Adrenal gland (tissue), 9 donors: ENCODE measurements at regions not wholly inside any gene's neighbourhood (a gene's known extent, or its start where the extent isn't known, plus 50 kb on each side); places are given as distances from the start of the nearest gene placed in this dataset.
"Not testable (repeated sequence)": the region's sequence is repeated elsewhere in the genome, so short reads cannot be mapped to it uniquely, and the experiment has no call there.

ENCODE experiments used
- DNase-seq, 7 donors: peaks; one replicate each; pipeline ENCODE4 v3.0.0-alpha.2; 2019 to 2020
- H3K27ac ChIP-seq, 5 donors: fragments of 200-600 bp; sonication (generic) in 4 of 5; 1 replicate in 3 of 5; 2 replicates in 2 of 5; pipeline versions ENCODE4 v1.5.1 to v1.8.0; 2016 to 2020; ENCODE audit warnings: mild to moderate bottlenecking in 1 of 5
- H3K27me3 ChIP-seq: fragments of 200-600 bp; 2 replicates; pipeline ENCODE4 v1.8.0; 2021
- H3K36me3 ChIP-seq, 2 donors: fragments of 200-600 bp; replicated peaks in 1 of 2; 1 replicate in 1 of 2; 2 replicates in 1 of 2; pipeline versions ENCODE4 v1.5.1 to v1.8.0; 2018 to 2022
- H3K4me1 ChIP-seq, 2 donors: fragments of 200-600 bp; replicated peaks in 1 of 2; 1 replicate in 1 of 2; 2 replicates in 1 of 2; pipeline versions ENCODE4 v1.5.1 to v1.8.0; 2018 to 2021
- H3K4me3 ChIP-seq, 4 donors: fragments of 200-600 bp; sonication (generic) in 3 of 4; one replicate each; pipeline ENCODE4 v1.5.1; 2016 to 2018
- H3K9me3 ChIP-seq, 3 donors: fragments of 200-600 bp; sonication (generic) in 1 of 3; replicated peaks in 1 of 3; 1 replicate in 2 of 3; 2 replicates in 1 of 3; pipeline versions ENCODE4 v1.5.1 to v1.8.0; 2016 to 2021
- POLR2A ChIP-seq, 2 donors: fragments of 450-650 bp; IDR thresholded peaks; one replicate each; pipeline ENCODE4 v1.6.1; 2017; ENCODE audit warnings: antibody characterized with exemption in 2 of 2, mild to moderate bottlenecking in 2 of 2, moderate library complexity in 1 of 2
- WGBS, 4 donors: extraction: QIAGEN DNeasy Blood & Tissue Kit in 2 of 4; methylation state at CpG; one replicate each; pipeline versions ENCODE4 v1.1.5 to v1.1.7; 2013 to 2017; 5-methylcytosine and 5-hydroxymethylcytosine counted together
- intact Hi-C, 2 donors: fragments of 100-400 bp; cut with DNase I; formaldehyde crosslinking; loops; one replicate each; pipeline versions ENCODE4 v1.14.1 to v1.15.0; 2022 to 2023
- TF ChIP-seq, protein P1 (sequence below), 6 experiments: fragments of 450-650 bp in 4 of 6; fragments of 200-600 bp in 2 of 6; sonication (generic) in 1 of 6; IDR thresholded peaks; 1 replicate in 5 of 6; 2 replicates in 1 of 6; pipeline versions ENCODE4 v1.5.1 to v1.8.0; 2016 to 2021; ENCODE audit warnings: antibody characterized with exemption in 6 of 6, mild to moderate bottlenecking in 2 of 6, moderate library complexity in 1 of 6
- donor health status: healthy with polysubstance abuse.
- donor health status: Bipolar disorder and iron deficiency.
- donor health status: DM: yes; HTN: yes; CAD: no.
- donor health status: DM: no; HTN: no; CAD: no.
- donor health status: DM: no; HTN: no; CAD: no.

GRCh38 chr21:21897275-21897883 lies 899.2 kb downstream of the NCAM2 start:
- TF ChIP-seq, protein P1, sequence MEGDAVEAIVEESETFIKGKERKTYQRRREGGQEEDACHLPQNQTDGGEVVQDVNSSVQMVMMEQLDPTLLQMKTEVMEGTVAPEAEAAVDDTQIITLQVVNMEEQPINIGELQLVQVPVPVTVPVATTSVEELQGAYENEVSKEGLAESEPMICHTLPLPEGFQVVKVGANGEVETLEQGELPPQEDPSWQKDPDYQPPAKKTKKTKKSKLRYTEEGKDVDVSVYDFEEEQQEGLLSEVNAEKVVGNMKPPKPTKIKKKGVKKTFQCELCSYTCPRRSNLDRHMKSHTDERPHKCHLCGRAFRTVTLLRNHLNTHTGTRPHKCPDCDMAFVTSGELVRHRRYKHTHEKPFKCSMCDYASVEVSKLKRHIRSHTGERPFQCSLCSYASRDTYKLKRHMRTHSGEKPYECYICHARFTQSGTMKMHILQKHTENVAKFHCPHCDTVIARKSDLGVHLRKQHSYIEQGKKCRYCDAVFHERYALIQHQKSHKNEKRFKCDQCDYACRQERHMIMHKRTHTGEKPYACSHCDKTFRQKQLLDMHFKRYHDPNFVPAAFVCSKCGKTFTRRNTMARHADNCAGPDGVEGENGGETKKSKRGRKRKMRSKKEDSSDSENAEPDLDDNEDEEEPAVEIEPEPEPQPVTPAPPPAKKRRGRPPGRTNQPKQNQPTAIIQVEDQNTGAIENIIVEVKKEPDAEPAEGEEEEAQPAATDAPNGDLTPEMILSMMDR (IDR thresholded peaks at IDR 0.05), result no peak
- no peak for TF ChIP-seq POLR2A (IDR thresholded peaks at IDR 0.05)
- intact Hi-C loops, result no loop called here
- no peaks in the 10 kb centered on the region for H3K36me3 ChIP-seq
- no peak for DNase-seq
- no peak overlapping the region for H3K4me3 ChIP-seq
- H3K27me3 ChIP-seq, result no peaks in the 10 kb centered on the region
- WGBS, 4 donors, result 44 to 64% (median 57%) methylated on average over 2 of the region's 2 CpGs
- H3K4me1 ChIP-seq, result no peaks in the 10 kb centered on the region
- H3K9me3 ChIP-seq, result peaks cover 0 to 8% (median 0%) of the 10 kb centered on the region in 3 donors
- H3K27ac ChIP-seq, result no peak overlapping the region

DNA sequence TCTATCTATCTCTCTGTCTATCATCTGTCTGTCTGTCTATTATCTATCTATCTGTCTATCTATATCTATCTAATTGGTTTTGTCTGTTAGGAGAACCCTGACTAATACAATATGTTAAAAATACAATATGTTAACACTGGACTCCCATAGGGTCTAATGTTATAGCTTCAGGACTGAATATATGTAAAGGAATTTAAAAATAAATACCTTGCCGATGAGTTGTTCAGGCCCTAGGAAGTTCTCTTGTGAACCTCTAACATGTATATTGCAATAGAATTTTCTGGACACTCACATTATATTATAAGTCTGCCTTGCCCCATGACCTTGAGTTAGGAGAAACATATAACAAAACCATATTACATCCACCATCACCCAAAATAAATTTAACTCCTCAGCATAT lies 900.6 kb downstream of the NCAM2 start:
- no peaks in the 10 kb centered on the region for H3K4me1 ChIP-seq
- H3K27me3 ChIP-seq, result no peaks in the 10 kb centered on the region
- intact Hi-C loops, result no loop called here
- H3K9me3 ChIP-seq, result no peaks in the 10 kb centered on the region
- DNase-seq, result no peak
- no peak overlapping the region for H3K27ac ChIP-seq
- no peak for TF ChIP-seq POLR2A (IDR thresholded peaks at IDR 0.05)
- TF ChIP-seq, protein P1 (IDR thresholded peaks at IDR 0.05), result no peak
- no peak overlapping the region for H3K4me3 ChIP-seq
- H3K36me3 ChIP-seq, result no peaks in the 10 kb centered on the region
- WGBS, 4 donors, result 91 to 100% (median 93%) methylated on average over 1 of the region's 1 CpG

DNA sequence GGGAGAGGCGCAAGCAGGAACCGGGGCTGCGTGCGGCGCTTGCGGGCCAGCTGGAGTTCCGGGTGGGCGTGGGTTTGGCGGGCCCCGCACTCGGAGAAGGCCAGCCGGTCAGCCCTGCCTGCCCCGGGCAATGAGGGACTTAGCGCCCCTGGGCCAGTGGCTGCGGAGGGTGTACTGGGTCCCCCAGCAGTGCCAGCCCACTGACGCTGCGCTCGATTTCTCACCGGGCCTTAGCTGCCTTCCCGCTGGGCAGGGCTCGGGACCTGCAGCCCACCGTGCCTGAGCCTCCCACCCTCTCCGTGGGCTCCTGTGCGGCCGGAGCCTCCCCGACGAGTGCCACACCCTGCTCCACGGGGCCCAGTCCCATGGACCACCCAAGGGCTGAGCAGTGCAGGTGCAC lies 904.2 kb downstream of the NCAM2 start:
- H3K9me3 ChIP-seq, H3K4me3 ChIP-seq, intact Hi-C loops, H3K4me1 ChIP-seq, H3K27me3 ChIP-seq, H3K36me3 ChIP-seq, H3K27ac ChIP-seq, DNase-seq: not testable (repeated sequence)
- 90 to 97% (median 93%) methylated on average over 10 to 28 of the region's 28 CpGs; no CpG with 5 or more reads in 1 of the 4 donors for WGBS, 4 donors

GRCh38 chr21:21907271-21907670 lies 909.1 kb downstream of the NCAM2 start:
- Histone ChIP-seq H3K27me3 (no peaks in the 10 kb centered on the region), H3K4me3 (no peak overlapping the region)
- WGBS, 4 donors, result 62 to 70% (median 66%) methylated on average over 3 of the region's 3 CpGs

More at GRCh38 chr21:21907271-21907670, 909.1 kb downstream of the NCAM2 start:
- no peaks in the 10 kb centered on the region for H3K36me3 ChIP-seq
- no peaks in the 10 kb centered on the region for H3K9me3 ChIP-seq
- TF ChIP-seq, protein P1 (IDR thresholded peaks at IDR 0.05), result no peak
- TF ChIP-seq POLR2A (IDR thresholded peaks at IDR 0.05), result no peak
- no peaks in the 10 kb centered on the region for H3K4me1 ChIP-seq
- no peak overlapping the region for H3K27ac ChIP-seq
- no peak for DNase-seq
- intact Hi-C loops, result no loop called here
